ENCODE measurements at regions not wholly inside any gene's neighbourhood (a gene's known extent, or its start where the extent isn't known, plus 50 kb on each side); places are given as distances from the start of the nearest gene placed in this dataset.

DNA sequence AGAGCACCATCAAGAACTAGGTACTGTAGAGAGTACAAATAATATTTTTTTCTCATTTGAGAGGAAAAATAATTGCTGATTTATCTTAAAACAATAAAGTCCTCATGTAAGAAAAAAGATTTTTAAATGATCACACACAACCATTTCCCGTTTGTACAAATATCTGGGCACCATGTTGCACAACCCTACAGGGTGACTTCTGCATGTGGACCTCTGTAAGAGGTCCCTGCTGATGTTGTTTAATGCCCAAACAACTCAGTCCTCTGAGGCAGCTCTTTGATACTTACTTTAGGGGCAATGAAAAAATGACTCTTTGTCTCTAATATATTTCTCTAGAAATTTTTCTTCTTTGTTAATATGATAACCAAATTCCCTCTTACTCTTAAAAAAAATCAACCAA, 168.1 kb upstream of the SATB1 start:
- TF ChIP-seq REST (IDR thresholded peaks at IDR 0.05; ENCODE audit: low read depth) (no peak), TAF1 (IDR thresholded peaks at IDR 0.05; ENCODE audit: low read depth) (no peak), EP300 (IDR thresholded peaks at IDR 0.05; ENCODE audit: borderline replicate concordance) (no peak), NFIC (IDR thresholded peaks at IDR 0.05) (no peak), RAD21 (IDR thresholded peaks at IDR 0.05; ENCODE audit: low read depth) (no peak), TCF12 (IDR thresholded peaks at IDR 0.05; ENCODE audit: low read depth) (no peak), YY1 (IDR thresholded peaks at IDR 0.05; ENCODE audit: low read depth) (no peak), CEBPB (IDR thresholded peaks at IDR 0.05) (no peak), TEAD4 (IDR thresholded peaks at IDR 0.05) (no peak), EGR1 (IDR thresholded peaks at IDR 0.05) (no peak), CREB1 (IDR thresholded peaks at IDR 0.05; ENCODE audit: low read depth) (no peak)
- TF ChIP-seq, protein P1, sequence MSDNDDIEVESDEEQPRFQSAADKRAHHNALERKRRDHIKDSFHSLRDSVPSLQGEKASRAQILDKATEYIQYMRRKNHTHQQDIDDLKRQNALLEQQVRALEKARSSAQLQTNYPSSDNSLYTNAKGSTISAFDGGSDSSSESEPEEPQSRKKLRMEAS (IDR thresholded peaks at IDR 0.05) = no peak
- TF ChIP-seq, protein P2, sequence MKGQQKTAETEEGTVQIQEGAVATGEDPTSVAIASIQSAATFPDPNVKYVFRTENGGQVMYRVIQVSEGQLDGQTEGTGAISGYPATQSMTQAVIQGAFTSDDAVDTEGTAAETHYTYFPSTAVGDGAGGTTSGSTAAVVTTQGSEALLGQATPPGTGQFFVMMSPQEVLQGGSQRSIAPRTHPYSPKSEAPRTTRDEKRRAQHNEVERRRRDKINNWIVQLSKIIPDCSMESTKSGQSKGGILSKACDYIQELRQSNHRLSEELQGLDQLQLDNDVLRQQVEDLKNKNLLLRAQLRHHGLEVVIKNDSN (IDR thresholded peaks at IDR 0.05) = no peak

Data from Ishikawa (cell line).